Body of pancreas (tissue), 4 donors: ENCODE measurements at regions not wholly inside any gene's neighbourhood (a gene's known extent, or its start where the extent isn't known, plus 50 kb on each side); places are given as distances from the start of the nearest gene placed in this dataset.

Experiments used
- ATAC-seq: fragments of 150-250 bp; one replicate; pipeline ENCODE4 v1.9.1; 2016
- DNase-seq, 4 donors: peaks; one replicate each; pipeline ENCODE4 v3.0.0-alpha.2; 2019
- H3K27ac ChIP-seq, 4 donors: fragments of 200-600 bp; sonication (generic); 1 replicate in 3 of 4; 2 replicates in 1 of 4; pipeline versions ENCODE4 v1.5.1 to v1.6.1; 2016 to 2019; ENCODE audit warnings: mild to moderate bottlenecking in 1 of 4, mixed read lengths in 1 of 4, moderate library complexity in 1 of 4
- H3K27me3 ChIP-seq, 2 donors: fragments of 200-600 bp; sonication (generic); one replicate each; pipeline ENCODE4 v1.6.0; 2016; ENCODE audit warnings: mild to moderate bottlenecking in 1 of 2
- H3K36me3 ChIP-seq, 2 donors: fragments of 200-600 bp; sonication (generic); replicated peaks in 1 of 2; 2 replicates each; pipeline ENCODE4 v1.5.1; 2016; ENCODE audit warnings: low read depth in 2 of 2; ENCODE audit not compliant: insufficient read depth in 1 of 2
- H3K4me1 ChIP-seq: fragments of 200-600 bp; sonication (generic); one replicate; pipeline ENCODE4 v1.6.0; 2016
- H3K4me3 ChIP-seq, 2 donors: fragments of 200-600 bp; sonication (generic); 1 replicate in 1 of 2; 2 replicates in 1 of 2; pipeline ENCODE4 v1.5.1; 2016 to 2019
- H3K9me3 ChIP-seq, 3 donors: fragments of 200-600 bp; sonication (generic); 1 replicate in 2 of 3; 2 replicates in 1 of 3; pipeline ENCODE4 v1.5.1; 2016
- CTCF ChIP-seq, 7 experiments: fragments of 450-650 bp in 4 of 7; fragments of 200-600 bp in 3 of 7; sonication (generic) in 3 of 7; IDR thresholded peaks; one replicate each; pipeline ENCODE4 v1.5.1; 2016 to 2019; ENCODE audit warnings: antibody characterized with exemption in 7 of 7
- POLR2A ChIP-seq, 3 donors: fragments of 450-650 bp; IDR thresholded peaks; one replicate each; pipeline ENCODE4 v1.6.1; 2016; ENCODE audit warnings: antibody characterized with exemption in 3 of 3, mild to moderate bottlenecking in 2 of 3
- WGBS, 2 donors: methylation state at CpG; one replicate each; pipeline ENCODE4 v1.1.5; 2017; 5-methylcytosine and 5-hydroxymethylcytosine counted together
- intact Hi-C: fragments of 100-400 bp; cut with DNase I; formaldehyde crosslinking; loops from one replicate; pipeline ENCODE4 v1.15.1; 2023

GRCh38 chr9:28824432-28824963 lies 1251.2 kb upstream of the C9orf72 start:
- TF ChIP-seq CTCF (IDR thresholded peaks at IDR 0.05) (no peak), POLR2A (IDR thresholded peaks at IDR 0.05) (no peak)
- no peak for DNase-seq
- Histone ChIP-seq H3K27ac (no peak overlapping the region), H3K27me3 (no peaks in the 10 kb centered on the region), H3K4me1 (no peaks in the 10 kb centered on the region), H3K9me3 (no peaks in the 10 kb centered on the region), H3K36me3 (no peaks in the 10 kb centered on the region), H3K4me3 (no peak overlapping the region)
- no peak for ATAC-seq
- intact Hi-C loops: no loop called here
- 20 to 50% methylated on average over 1 of the region's 1 CpG for WGBS, 2 donors

DNA sequence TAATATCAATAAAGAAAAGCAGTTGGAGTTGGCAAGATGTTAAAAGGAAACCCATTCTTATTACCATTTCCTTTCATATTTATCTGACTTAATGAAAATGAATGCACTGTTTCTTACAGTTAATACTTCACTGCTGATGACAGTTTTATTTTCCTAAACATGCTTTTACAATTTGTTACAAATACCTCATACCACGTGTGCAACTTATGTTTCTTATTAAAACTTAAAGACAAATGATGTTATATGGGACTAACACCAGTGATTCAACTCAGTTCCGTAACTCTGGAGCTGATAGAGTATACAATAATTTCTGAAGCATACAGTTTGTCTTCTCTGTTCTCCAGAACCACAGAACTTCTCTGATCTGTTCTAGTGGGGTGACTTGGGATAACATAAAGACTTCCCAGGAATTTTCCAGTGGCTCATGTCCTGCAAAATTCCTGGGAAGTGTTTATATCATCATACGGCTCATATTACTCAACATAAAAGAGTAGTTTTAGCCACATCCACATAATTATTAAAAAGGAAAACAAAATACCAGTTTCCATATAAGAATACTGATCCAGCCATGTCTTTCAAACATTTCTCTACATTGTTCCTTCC lies 1259.0 kb upstream of the C9orf72 start:
- intact Hi-C loops: no loop called here
- ATAC-seq (no peak), DNase-seq (no peak)
- no peaks in the 10 kb centered on the region for H3K9me3 ChIP-seq
- no peak overlapping the region for H3K4me3 ChIP-seq
- 49 to 54% methylated on average over 3 of the region's 3 CpGs for WGBS, 2 donors
- TF ChIP-seq POLR2A (IDR thresholded peaks at IDR 0.05): no peak
- TF ChIP-seq CTCF (IDR thresholded peaks at IDR 0.05): no peak
- no peaks in the 10 kb centered on the region for H3K27me3 ChIP-seq
- no peaks in the 10 kb centered on the region for H3K4me1 ChIP-seq
- H3K36me3 ChIP-seq: no peaks in the 10 kb centered on the region
- no peak overlapping the region for H3K27ac ChIP-seq

DNA sequence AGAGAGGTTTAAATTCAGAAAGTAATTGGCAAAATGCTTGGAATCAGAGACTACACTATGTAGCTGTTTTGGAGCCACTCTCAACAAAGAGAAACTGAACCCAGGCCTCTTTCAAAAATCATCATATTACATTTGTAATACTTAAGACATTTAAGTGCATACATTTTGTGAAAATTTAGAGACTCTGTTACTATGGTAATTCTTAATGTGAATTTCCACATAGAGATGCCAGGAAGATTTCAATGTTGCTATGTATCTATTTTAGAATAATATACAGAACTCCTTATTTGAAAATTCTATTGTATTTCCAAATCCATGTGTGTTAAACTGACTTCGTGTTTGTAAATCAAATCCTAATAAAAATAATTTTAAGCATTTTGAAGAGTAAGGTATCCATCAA lies 1260.9 kb upstream of the C9orf72 start:
- Histone ChIP-seq H3K9me3 (no peaks in the 10 kb centered on the region), H3K4me3 (no peak overlapping the region), H3K27ac (no peak overlapping the region), H3K36me3 (no peaks in the 10 kb centered on the region), H3K27me3 (no peaks in the 10 kb centered on the region), H3K4me1 (no peaks in the 10 kb centered on the region)
- 40 to 53% methylated on average over 1 of the region's 1 CpG for WGBS, 2 donors
- DNase-seq (no peak), ATAC-seq (no peak)
- TF ChIP-seq CTCF (IDR thresholded peaks at IDR 0.05) (no peak), POLR2A (IDR thresholded peaks at IDR 0.05) (no peak)
- intact Hi-C loops: no loop called here

- Histone ChIP-seq H3K27me3 (no peaks in the 10 kb centered on the region), H3K36me3 (no peaks in the 10 kb centered on the region), H3K9me3 (no peaks in the 10 kb centered on the region), H3K4me3 (no peak overlapping the region), H3K4me1 (no peaks in the 10 kb centered on the region), H3K27ac (no peak overlapping the region)
- ATAC-seq: no peak
- TF ChIP-seq POLR2A (IDR thresholded peaks at IDR 0.05): no peak
- TF ChIP-seq CTCF (IDR thresholded peaks at IDR 0.05): no peak
- intact Hi-C loops: no loop called here
- WGBS, 2 donors: 64 to 76% methylated on average over 8 to 9 of the region's 9 CpGs
- DNase-seq: no peak
Measured at GRCh38 chr9:28839778-28840430, 1266.6 kb upstream of the C9orf72 start.

GRCh38 chr9:28841775-28842174 lies 1268.5 kb upstream of the C9orf72 start:
- no peak for ATAC-seq

More at GRCh38 chr9:28841775-28842174, 1268.5 kb upstream of the C9orf72 start:
- Histone ChIP-seq H3K4me1 (no peaks in the 10 kb centered on the region), H3K4me3 (no peak overlapping the region), H3K27me3 (no peaks in the 10 kb centered on the region), H3K36me3 (no peaks in the 10 kb centered on the region), H3K9me3 (no peaks in the 10 kb centered on the region), H3K27ac (no peak overlapping the region)
- intact Hi-C loops: no loop called here
- WGBS, 2 donors: 37 to 43% methylated on average over 2 of the region's 2 CpGs
- no peak for DNase-seq
- TF ChIP-seq CTCF (IDR thresholded peaks at IDR 0.05) (no peak), POLR2A (IDR thresholded peaks at IDR 0.05) (no peak)
